IPS-18c (cell line): ENCODE measurements at regions not wholly inside any gene's neighbourhood (a gene's known extent, or its start where the extent isn't known, plus 50 kb on each side); places are given as distances from the start of the nearest gene placed in this dataset.

Experiments used
- H3K4me3 ChIP-seq: 2 replicates; pipeline ENCODE4 v1.7.0; 2013; ENCODE audit warnings: low read depth, mild to moderate bottlenecking, low read length, moderate library complexity; ENCODE audit not compliant: insufficient read depth
- H3K9me3 ChIP-seq: one replicate; pipeline ENCODE4 v1.6.1; 2013; ENCODE audit warnings: mild to moderate bottlenecking, low read length, moderate library complexity; ENCODE audit not compliant: control insufficient read depth, insufficient read depth

DNA sequence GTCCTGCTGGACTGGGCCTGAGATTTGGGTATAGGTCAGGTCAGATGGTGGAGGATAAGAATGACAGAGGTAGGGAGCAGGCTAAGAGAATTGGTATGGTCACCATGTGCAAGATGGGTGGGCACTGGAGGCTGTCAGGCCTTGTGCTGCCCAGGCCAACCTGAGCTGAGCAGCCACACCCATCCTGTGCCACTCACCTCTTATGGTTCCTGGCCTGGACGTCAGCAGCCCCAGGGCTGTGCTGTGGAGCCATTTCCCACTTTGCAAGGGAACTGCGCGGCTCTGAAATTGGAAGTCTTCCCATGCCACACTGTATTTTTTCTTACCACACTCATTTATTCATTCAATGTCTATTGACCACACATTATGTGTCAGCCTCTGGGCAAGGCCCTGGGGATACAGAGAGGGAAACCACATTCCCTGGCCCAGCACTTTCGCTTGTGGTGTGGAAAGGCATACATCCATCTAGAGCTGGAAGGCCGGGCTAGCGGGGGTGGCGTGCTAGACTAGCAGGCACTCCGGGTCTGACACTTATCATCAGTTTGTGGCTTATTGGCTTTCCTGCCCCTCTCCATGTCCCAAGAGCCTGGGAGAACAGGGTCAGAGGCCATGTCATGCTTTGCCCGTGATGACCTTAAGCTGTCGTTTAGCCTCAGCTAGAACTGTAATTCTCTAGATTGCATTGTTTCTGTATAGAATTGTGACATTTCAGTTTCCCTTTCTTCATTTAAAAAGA lies 51.1 kb upstream of the POLG start:
- Histone ChIP-seq H3K9me3 (peaks cover 3% of the 10 kb centered on the region), H3K4me3 (no peak overlapping the region)
